Smooth muscle cell (in vitro differentiated cells): ENCODE measurements at regions not wholly inside any gene's neighbourhood (a gene's known extent, or its start where the extent isn't known, plus 50 kb on each side); places are given as distances from the start of the nearest gene placed in this dataset. TPM values are rescaled to one million over a fixed set of nuclear protein-coding genes. Genes with fewer than 3 reads are reported as not detected.

Source experiments
- DNase-seq: peaks from one replicate; lab custom pipeline; 2025; ENCODE audit not compliant: unreplicated experiment; lab: John Stamatoyannopoulos, UW
- H2AFZ ChIP-seq: fragments of 200-600 bp; sonication (generic); 2 replicates; pipeline ENCODE4 v1.6.0; 2016; ENCODE audit warnings: antibody characterized with exemption, low read depth, mild to moderate bottlenecking
- H3F3A ChIP-seq: fragments of 200-600 bp; sonication (generic); 2 replicates; pipeline ENCODE4 v1.6.0; 2017; ENCODE audit warnings: antibody characterized with exemption, low read depth
- H3K27ac ChIP-seq: fragments of 200-600 bp; sonication (generic); 2 replicates; pipeline ENCODE4 v1.5.1; 2016; ENCODE audit warnings: low read depth, mild to moderate bottlenecking
- H3K27me3 ChIP-seq: fragments of 200-600 bp; sonication (generic); 2 replicates; pipeline ENCODE4 v1.6.1; 2016; ENCODE audit warnings: low read depth, mild to moderate bottlenecking
- H3K36me3 ChIP-seq: fragments of 200-600 bp; sonication (generic); 2 replicates; pipeline ENCODE4 v1.5.1; 2016; ENCODE audit warnings: low read depth
- H3K4me1 ChIP-seq: fragments of 200-600 bp; sonication (generic); 2 replicates; pipeline ENCODE4 v1.5.1; 2016; ENCODE audit warnings: low read depth
- H3K4me2 ChIP-seq: fragments of 200-600 bp; sonication (generic); 2 replicates; pipeline ENCODE4 v1.6.0; 2016; ENCODE audit warnings: mild to moderate bottlenecking
- H3K4me3 ChIP-seq: fragments of 200-600 bp; sonication (generic); 2 replicates; pipeline ENCODE4 v1.5.1; 2016; ENCODE audit warnings: mild to moderate bottlenecking
- H3K79me2 ChIP-seq: fragments of 200-600 bp; sonication (generic); 2 replicates; pipeline ENCODE4 v1.6.0; 2016; ENCODE audit warnings: low read depth, mild to moderate bottlenecking
- H3K9ac ChIP-seq: fragments of 200-600 bp; sonication (generic); 2 replicates; pipeline ENCODE4 v1.6.0; 2016; ENCODE audit warnings: low read depth
- H3K9me3 ChIP-seq: fragments of 200-600 bp; sonication (generic); replicated peaks from 2 replicates; pipeline ENCODE4 v1.5.1; 2016; ENCODE audit warnings: low read depth
- H4K20me1 ChIP-seq: fragments of 200-600 bp; sonication (generic); 2 replicates; pipeline ENCODE4 v1.6.0; 2016; ENCODE audit warnings: low read depth
- CTCF ChIP-seq: fragments of 200-600 bp; sonication (generic); IDR thresholded peaks from 2 replicates; pipeline ENCODE4 v1.5.1; 2017; ENCODE audit warnings: borderline replicate concordance, mild to moderate bottlenecking, antibody characterized with exemption; ENCODE audit not compliant: insufficient read depth, poor library complexity, severe bottlenecking
- WGBS: methylation state at CpG from one replicate; pipeline ENCODE4 v1.1.7; 2016; ENCODE audit warnings: low lambda C conversion rate; 5-methylcytosine and 5-hydroxymethylcytosine counted together
- small RNA-seq: library from RNA; depleted of rRNA; stranded (forward); fragments of <200 nt; gene quantifications from one replicate; pipeline ENCODE3, GENCODE V24; 2014

GRCh38 chr4:113820108-113820507 lies 58.6 kb upstream of the CAMK2D start:
- no peak for TF ChIP-seq CTCF
- Histone ChIP-seq H3K4me2 (no peak overlapping the region), H3K27me3 (no peaks in the 10 kb centered on the region), H3K79me2 (no peaks in the 10 kb centered on the region), H3K4me1 (peaks cover 4% of the 10 kb centered on the region), H3K36me3 (no peaks in the 10 kb centered on the region), H2AFZ (peak overlapping the region; percentile 77), H3K4me3 (no peak overlapping the region), H3K9ac (no peak overlapping the region), H3K9me3 (no peaks in the 10 kb centered on the region), H3F3A (peaks cover 3% of the 10 kb centered on the region), H4K20me1 (no peaks in the 10 kb centered on the region), H3K27ac (no peak overlapping the region)
- WGBS: 46% methylated on average over 3 of the region's 3 CpGs
- DNase-seq: no peak

GRCh38 chr4:113815826-113816225 lies 54.3 kb upstream of the CAMK2D start:
- Histone ChIP-seq H3F3A (no peaks in the 10 kb centered on the region), H3K36me3 (no peaks in the 10 kb centered on the region), H3K79me2 (no peaks in the 10 kb centered on the region), H3K27ac (no peak overlapping the region), H3K27me3 (no peaks in the 10 kb centered on the region), H4K20me1 (no peaks in the 10 kb centered on the region), H3K4me3 (no peak overlapping the region), H2AFZ (no peak overlapping the region), H3K4me1 (no peaks in the 10 kb centered on the region), H3K9ac (no peak overlapping the region), H3K9me3 (no peaks in the 10 kb centered on the region), H3K4me2 (no peak overlapping the region)
- no peak for DNase-seq
- TF ChIP-seq CTCF: no peak
- WGBS: 87% methylated on average over 2 of the region's 2 CpGs

GRCh38 chr4:113811359-113811758 lies 49.8 kb upstream of the CAMK2D start:
- no peak overlapping the region for H3K9ac ChIP-seq
- no peaks in the 10 kb centered on the region for H3K36me3 ChIP-seq
- H3F3A ChIP-seq: no peaks in the 10 kb centered on the region
- no peaks in the 10 kb centered on the region for H3K9me3 ChIP-seq
- peak overlapping the region; percentile 22 for H3K4me2 ChIP-seq
- H3K27me3 ChIP-seq: no peaks in the 10 kb centered on the region
- H2AFZ ChIP-seq: no peak overlapping the region
- H3K4me3 ChIP-seq: no peak overlapping the region
- no peaks in the 10 kb centered on the region for H3K79me2 ChIP-seq
- H4K20me1 ChIP-seq: no peaks in the 10 kb centered on the region
- no peak for DNase-seq
- no peak for TF ChIP-seq CTCF
- no peak overlapping the region for H3K27ac ChIP-seq
- H3K4me1 ChIP-seq: no peaks in the 10 kb centered on the region

Small RNA genes lying in the stretch of these regions (small RNA-seq; reads per million reads assigned to genes)
- not detected for gene AC111193.1
